GM19452 (cell line): ENCODE measurements at regions not wholly inside any gene's neighbourhood (a gene's known extent, or its start where the extent isn't known, plus 50 kb on each side); places are given as distances from the start of the nearest gene placed in this dataset.

Experiments used
- ATAC-seq: cut with Tn5 transposase; IDR thresholded peaks from one replicate; pipeline ENCODE4 v1.9.1; 2021; ENCODE audit not compliant: unreplicated experiment

GRCh38 chr2:7826656-7827055 lies 855.2 kb upstream of the ID2 start:
- ATAC-seq, result no peak

- ATAC-seq, result no peak
Measured at GRCh38 chr2:7829241-7829640, 852.6 kb upstream of the ID2 start.

- no peak for ATAC-seq
Measured at GRCh38 chr2:7830616-7831015, 851.2 kb upstream of the ID2 start.

GRCh38 chr2:7835151-7835550 lies 846.7 kb upstream of the ID2 start:
- ATAC-seq, result no peak

GRCh38 chr2:7835693-7836680 lies 845.9 kb upstream of the ID2 start:
- peak; percentile 96 for ATAC-seq

GRCh38 chr2:7837237-7837760 lies 844.6 kb upstream of the ID2 start:
- ATAC-seq, result no peak

- ATAC-seq, result no peak
Measured at GRCh38 chr2:7838669-7839068, 843.2 kb upstream of the ID2 start.

- ATAC-seq, result no peak
Measured at GRCh38 chr2:7840651-7841380, 841.0 kb upstream of the ID2 start.

GRCh38 chr2:7841751-7842150 lies 840.1 kb upstream of the ID2 start:
- no peak for ATAC-seq

- ATAC-seq, result no peak
Measured at GRCh38 chr2:7844414-7844965, 837.4 kb upstream of the ID2 start.

- ATAC-seq, result no peak
Measured at GRCh38 chr2:7845332-7845731, 836.5 kb upstream of the ID2 start.

- no peak for ATAC-seq
Measured at GRCh38 chr2:7846607-7847006, 835.2 kb upstream of the ID2 start.

- no peak for ATAC-seq
Measured at GRCh38 chr2:7847321-7847720, 834.5 kb upstream of the ID2 start.

GRCh38 chr2:7849027-7849426 lies 832.8 kb upstream of the ID2 start:
- ATAC-seq, result no peak

- ATAC-seq, result no peak
Measured at GRCh38 chr2:7849531-7849930, 832.3 kb upstream of the ID2 start.

- ATAC-seq, result no peak
Measured at GRCh38 chr2:7852546-7852945, 829.3 kb upstream of the ID2 start.

GRCh38 chr2:7857904-7858303 lies 824.0 kb upstream of the ID2 start:
- no peak for ATAC-seq

GRCh38 chr2:7858624-7859023 lies 823.2 kb upstream of the ID2 start:
- no peak for ATAC-seq

- no peak for ATAC-seq
Measured at GRCh38 chr2:7860693-7861092, 821.2 kb upstream of the ID2 start.

GRCh38 chr2:7861910-7862702 lies 819.8 kb upstream of the ID2 start:
- ATAC-seq, result no peak

GRCh38 chr2:7866104-7866503 lies 815.8 kb upstream of the ID2 start:
- ATAC-seq, result no peak
